HUDEP-2 (cell line): ENCODE measurements at regions not wholly inside any gene's neighbourhood (a gene's known extent, or its start where the extent isn't known, plus 50 kb on each side); places are given as distances from the start of the nearest gene placed in this dataset.

Experiments used
- DNase-seq, 76 experiments: peaks; one replicate each; lab custom pipeline; 2025; ENCODE audit not compliant: unreplicated experiment in 76 of 76; lab: John Stamatoyannopoulos, UW

GRCh38 chr11:15913261-15913660, 443.1 kb downstream of the SOX6 start:
- no peak for DNase-seq
